Ishikawa (cell line): ENCODE measurements at regions not wholly inside any gene's neighbourhood (a gene's known extent, or its start where the extent isn't known, plus 50 kb on each side); places are given as distances from the start of the nearest gene placed in this dataset.

Source experiments
- CEBPB ChIP-seq: IDR thresholded peaks from 2 replicates; pipeline ENCODE4 v1.6.1; 2012
- EP300 ChIP-seq: IDR thresholded peaks from 2 replicates; pipeline ENCODE4 v1.6.1; 2012; ENCODE audit warnings: borderline replicate concordance
- MAX ChIP-seq: IDR thresholded peaks from 2 replicates; pipeline ENCODE4 v1.6.1; 2012
- NFIC ChIP-seq: IDR thresholded peaks from 2 replicates; pipeline ENCODE4 v1.6.1; 2012
- TAF1 ChIP-seq: IDR thresholded peaks from 2 replicates; pipeline ENCODE4 v1.6.1; 2012; ENCODE audit warnings: low read depth, mild to moderate bottlenecking
- TCF12 ChIP-seq: IDR thresholded peaks from 2 replicates; pipeline ENCODE4 v1.6.1; 2012; ENCODE audit warnings: low read depth
- TEAD4 ChIP-seq: IDR thresholded peaks from 2 replicates; pipeline ENCODE4 v1.6.1; 2012
- YY1 ChIP-seq: IDR thresholded peaks from 2 replicates; pipeline ENCODE4 v1.6.1; 2012; ENCODE audit warnings: low read depth
- TF ChIP-seq, protein P1 (sequence below): IDR thresholded peaks from 2 replicates; pipeline ENCODE4 v1.6.1; 2012; ENCODE audit warnings: low read depth, mild to moderate bottlenecking
- TF ChIP-seq, protein P2 (sequence below): IDR thresholded peaks from 2 replicates; pipeline ENCODE4 v1.6.1; 2012

GRCh38 chr18:69328086-69328485 lies 72.6 kb upstream of the DOK6 start:
- TF ChIP-seq CEBPB (no peak), NFIC (no peak), MAX (no peak), TAF1 (no peak), TCF12 (no peak), EP300 (no peak), TEAD4 (no peak), YY1 (no peak)
- TF ChIP-seq, protein P1, sequence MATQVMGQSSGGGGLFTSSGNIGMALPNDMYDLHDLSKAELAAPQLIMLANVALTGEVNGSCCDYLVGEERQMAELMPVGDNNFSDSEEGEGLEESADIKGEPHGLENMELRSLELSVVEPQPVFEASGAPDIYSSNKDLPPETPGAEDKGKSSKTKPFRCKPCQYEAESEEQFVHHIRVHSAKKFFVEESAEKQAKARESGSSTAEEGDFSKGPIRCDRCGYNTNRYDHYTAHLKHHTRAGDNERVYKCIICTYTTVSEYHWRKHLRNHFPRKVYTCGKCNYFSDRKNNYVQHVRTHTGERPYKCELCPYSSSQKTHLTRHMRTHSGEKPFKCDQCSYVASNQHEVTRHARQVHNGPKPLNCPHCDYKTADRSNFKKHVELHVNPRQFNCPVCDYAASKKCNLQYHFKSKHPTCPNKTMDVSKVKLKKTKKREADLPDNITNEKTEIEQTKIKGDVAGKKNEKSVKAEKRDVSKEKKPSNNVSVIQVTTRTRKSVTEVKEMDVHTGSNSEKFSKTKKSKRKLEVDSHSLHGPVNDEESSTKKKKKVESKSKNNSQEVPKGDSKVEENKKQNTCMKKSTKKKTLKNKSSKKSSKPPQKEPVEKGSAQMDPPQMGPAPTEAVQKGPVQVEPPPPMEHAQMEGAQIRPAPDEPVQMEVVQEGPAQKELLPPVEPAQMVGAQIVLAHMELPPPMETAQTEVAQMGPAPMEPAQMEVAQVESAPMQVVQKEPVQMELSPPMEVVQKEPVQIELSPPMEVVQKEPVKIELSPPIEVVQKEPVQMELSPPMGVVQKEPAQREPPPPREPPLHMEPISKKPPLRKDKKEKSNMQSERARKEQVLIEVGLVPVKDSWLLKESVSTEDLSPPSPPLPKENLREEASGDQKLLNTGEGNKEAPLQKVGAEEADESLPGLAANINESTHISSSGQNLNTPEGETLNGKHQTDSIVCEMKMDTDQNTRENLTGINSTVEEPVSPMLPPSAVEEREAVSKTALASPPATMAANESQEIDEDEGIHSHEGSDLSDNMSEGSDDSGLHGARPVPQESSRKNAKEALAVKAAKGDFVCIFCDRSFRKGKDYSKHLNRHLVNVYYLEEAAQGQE, result no peak
- TF ChIP-seq, protein P2, sequence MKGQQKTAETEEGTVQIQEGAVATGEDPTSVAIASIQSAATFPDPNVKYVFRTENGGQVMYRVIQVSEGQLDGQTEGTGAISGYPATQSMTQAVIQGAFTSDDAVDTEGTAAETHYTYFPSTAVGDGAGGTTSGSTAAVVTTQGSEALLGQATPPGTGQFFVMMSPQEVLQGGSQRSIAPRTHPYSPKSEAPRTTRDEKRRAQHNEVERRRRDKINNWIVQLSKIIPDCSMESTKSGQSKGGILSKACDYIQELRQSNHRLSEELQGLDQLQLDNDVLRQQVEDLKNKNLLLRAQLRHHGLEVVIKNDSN, result no peak
